Mesenchymal stem cell (in vitro differentiated cells and primary cell): ENCODE measurements at regions not wholly inside any gene's neighbourhood (a gene's known extent, or its start where the extent isn't known, plus 50 kb on each side); places are given as distances from the start of the nearest gene placed in this dataset.

Experiments
- DNase-seq: peaks from one replicate; pipeline ENCODE4 v3.0.0-alpha.2; 2013
- H2AFZ ChIP-seq: one replicate; pipeline ENCODE4 v1.6.1; 2013; ENCODE audit warnings: low read depth, mild to moderate bottlenecking, control low read depth, inconsistent platforms, low read length, moderate library complexity
- H2AK5ac ChIP-seq: 2 replicates; pipeline ENCODE4 v1.6.1; 2013; ENCODE audit warnings: low read length, moderate library complexity, mild to moderate bottlenecking, inconsistent platforms; ENCODE audit not compliant: severe bottlenecking
- H2BK120ac ChIP-seq: one replicate; pipeline ENCODE4 v1.6.1; 2013; ENCODE audit warnings: low read depth, mild to moderate bottlenecking, inconsistent platforms, low read length, moderate library complexity
- H2BK12ac ChIP-seq, 2 experiments: one replicate each; pipeline ENCODE4 v1.6.1; 2013; ENCODE audit warnings: inconsistent platforms in 2 of 2, low read length in 2 of 2, mild to moderate bottlenecking in 2 of 2, moderate library complexity in 2 of 2, control low read depth in 1 of 2
- H2BK15ac ChIP-seq: one replicate; pipeline ENCODE4 v1.6.1; 2013; ENCODE audit warnings: mild to moderate bottlenecking, low read depth, inconsistent platforms; ENCODE audit not compliant: poor library complexity, severe bottlenecking
- H2BK5ac ChIP-seq: 2 replicates; pipeline ENCODE4 v1.6.1; 2013; ENCODE audit warnings: low read depth, mild to moderate bottlenecking, low read length, control low read depth, inconsistent platforms; ENCODE audit not compliant: poor library complexity, severe bottlenecking
- H3K14ac ChIP-seq, 2 experiments: one replicate each; pipeline ENCODE4 v1.6.1; 2013; ENCODE audit warnings: inconsistent platforms in 2 of 2, low read length in 2 of 2, control low read depth in 1 of 2, mild to moderate bottlenecking in 1 of 2, moderate library complexity in 1 of 2
- H3K18ac ChIP-seq, 2 experiments: one replicate each; pipeline ENCODE4 v1.6.1; 2013; ENCODE audit warnings: inconsistent platforms in 2 of 2, low read length in 2 of 2, control low read depth in 1 of 2, low read depth in 1 of 2, mild to moderate bottlenecking in 1 of 2
- H3K23ac ChIP-seq, 2 experiments: one replicate each; pipeline ENCODE4 v1.6.1; 2013; ENCODE audit warnings: inconsistent platforms in 2 of 2, low read length in 2 of 2, mild to moderate bottlenecking in 2 of 2, moderate library complexity in 2 of 2, control low read depth in 1 of 2
- H3K27ac ChIP-seq: 2 replicates; pipeline ENCODE4 v1.5.1; 2013; ENCODE audit warnings: mild to moderate bottlenecking, moderate library complexity, low read length, control low read depth, inconsistent platforms; ENCODE audit not compliant: poor library complexity, severe bottlenecking
- H3K27me3 ChIP-seq, 2 experiments: 2 replicates each; pipeline versions ENCODE4 v1.6.1 to v1.7.0; 2013; ENCODE audit warnings: low read length in 2 of 2, mild to moderate bottlenecking in 2 of 2, moderate library complexity in 2 of 2, control low read depth in 1 of 2, inconsistent platforms in 1 of 2; ENCODE audit not compliant: control insufficient read depth in 1 of 2, insufficient read depth in 1 of 2
- H3K36me3 ChIP-seq, 2 experiments: 2 replicates each; pipeline versions ENCODE4 v1.6.1 to v1.7.0; 2013; ENCODE audit warnings: low read length in 2 of 2, control low read depth in 1 of 2, inconsistent platforms in 1 of 2, low read depth in 1 of 2, mild to moderate bottlenecking in 1 of 2; ENCODE audit not compliant: insufficient read depth in 2 of 2, control insufficient read depth in 1 of 2
- H3K4ac ChIP-seq, 2 experiments: one replicate each; pipeline ENCODE4 v1.6.1; 2013; ENCODE audit warnings: inconsistent platforms in 2 of 2, low read length in 2 of 2, mild to moderate bottlenecking in 2 of 2, moderate library complexity in 2 of 2, control low read depth in 1 of 2, low read depth in 1 of 2
- H3K4me1 ChIP-seq: 2 replicates; pipeline ENCODE4 v1.6.1; 2013; ENCODE audit warnings: low read depth, low read length, control low read depth; ENCODE audit not compliant: control insufficient read depth, insufficient read depth
- H3K4me2 ChIP-seq: 2 replicates; pipeline ENCODE4 v1.6.1; 2013; ENCODE audit warnings: low read length, mild to moderate bottlenecking, inconsistent platforms; ENCODE audit not compliant: poor library complexity, severe bottlenecking
- H3K4me3 ChIP-seq, 2 experiments: 2 replicates each; pipeline versions ENCODE4 v1.5.1 to v1.7.0; 2013; ENCODE audit warnings: low read length in 2 of 2, mild to moderate bottlenecking in 2 of 2, control low read depth in 1 of 2, low read depth in 1 of 2; ENCODE audit not compliant: insufficient read depth in 1 of 2
- H3K79me1 ChIP-seq: replicated peaks from 2 replicates; pipeline ENCODE4 v1.6.1; 2013; ENCODE audit warnings: mild to moderate bottlenecking, control low read depth, low read length, inconsistent platforms; ENCODE audit not compliant: poor library complexity, severe bottlenecking
- H3K9ac ChIP-seq: 2 replicates; pipeline ENCODE4 v1.7.0; 2013; ENCODE audit warnings: mild to moderate bottlenecking, low read length, moderate library complexity
- H3K9me3 ChIP-seq: 2 replicates; pipeline ENCODE4 v1.7.0; 2013; ENCODE audit warnings: mild to moderate bottlenecking, low read length; ENCODE audit not compliant: control insufficient read depth
- H4K8ac ChIP-seq: one replicate; pipeline ENCODE4 v1.6.1; 2013; ENCODE audit warnings: inconsistent platforms, mild to moderate bottlenecking, low read length, moderate library complexity
- H4K91ac ChIP-seq: one replicate; pipeline ENCODE4 v1.6.1; 2013; ENCODE audit warnings: mild to moderate bottlenecking, low read length, inconsistent platforms
- WGBS: methylation state at CpG from one replicate; pipeline ENCODE4 v1.1.7; 2013; ENCODE audit warnings: mixed read lengths; 5-methylcytosine and 5-hydroxymethylcytosine counted together

GRCh38 chr2:11919953-11920352 is 173.5 kb downstream of the LPIN1 start:
- no peak overlapping the region for H4K91ac ChIP-seq
- no peak overlapping the region for H3K4me3 ChIP-seq
- H3K4ac ChIP-seq, result no peak overlapping the region
- no peak overlapping the region for H3K14ac ChIP-seq
- H3K36me3 ChIP-seq, result no peaks in the 10 kb centered on the region
- H3K9me3 ChIP-seq, result no peaks in the 10 kb centered on the region
- H2AK5ac ChIP-seq, result no peak overlapping the region
- no peak overlapping the region for H3K27ac ChIP-seq
- no peak overlapping the region for H2BK12ac ChIP-seq
- H3K23ac ChIP-seq, result no peak overlapping the region
- no peak overlapping the region for H2BK5ac ChIP-seq
- no peaks in the 10 kb centered on the region for H3K4me1 ChIP-seq
- no peak overlapping the region for H2AFZ ChIP-seq
- no peak overlapping the region for H3K18ac ChIP-seq
- DNase-seq, result no peak
- no peak overlapping the region for H3K4me2 ChIP-seq
- no peaks in the 10 kb centered on the region for H3K79me1 ChIP-seq
- no peak overlapping the region for H2BK120ac ChIP-seq
- peaks cover 8 to 35% of the 10 kb centered on the region in 2 experiments for H3K27me3 ChIP-seq
- 92% methylated on average over 2 of the region's 2 CpGs for WGBS
- no peak overlapping the region for H2BK15ac ChIP-seq
- no peak overlapping the region for H3K9ac ChIP-seq
- H4K8ac ChIP-seq, result no peak overlapping the region

- H3K23ac ChIP-seq, result no peak overlapping the region
- H4K8ac ChIP-seq, result no peak overlapping the region
- peaks cover 8 to 40% of the 10 kb centered on the region in 2 experiments for H3K27me3 ChIP-seq
- no peak overlapping the region for H2AFZ ChIP-seq
- no peaks in the 10 kb centered on the region for H3K36me3 ChIP-seq
- no peak overlapping the region for H3K4me2 ChIP-seq
- H2AK5ac ChIP-seq, result no peak overlapping the region
- no peak overlapping the region for H3K14ac ChIP-seq
- H2BK5ac ChIP-seq, result no peak overlapping the region
- peak; percentile 8 for DNase-seq
- no peak overlapping the region for H2BK12ac ChIP-seq
- H3K4me3 ChIP-seq, result no peak overlapping the region
- no peak overlapping the region for H3K9ac ChIP-seq
- H3K18ac ChIP-seq, result no peak overlapping the region
- WGBS, result 56% methylated on average over 5 of the region's 6 CpGs
- no peaks in the 10 kb centered on the region for H3K79me1 ChIP-seq
- no peak overlapping the region for H2BK120ac ChIP-seq
- H3K4me1 ChIP-seq, result no peaks in the 10 kb centered on the region
- H3K27ac ChIP-seq, result no peak overlapping the region
- no peak overlapping the region for H4K91ac ChIP-seq
- no peaks in the 10 kb centered on the region for H3K9me3 ChIP-seq
- H3K4ac ChIP-seq, result no peak overlapping the region
- no peak overlapping the region for H2BK15ac ChIP-seq
Measured at GRCh38 chr2:11920993-11921583, 174.7 kb downstream of the LPIN1 start.

- DNase-seq, result no peak
- Histone ChIP-seq H2BK15ac (no peak overlapping the region), H3K14ac (no peak overlapping the region), H3K36me3 (no peaks in the 10 kb centered on the region), H3K4ac (peak overlapping the region in 1 of 2 experiments; percentile 10), H2AK5ac (no peak overlapping the region), H3K27me3 (peaks cover 8 to 42% of the 10 kb centered on the region in 2 experiments), H3K9me3 (no peaks in the 10 kb centered on the region), H4K91ac (no peak overlapping the region), H4K8ac (no peak overlapping the region), H2BK5ac (no peak overlapping the region), H3K79me1 (no peaks in the 10 kb centered on the region), H2AFZ (no peak overlapping the region), H3K9ac (no peak overlapping the region), H3K23ac (no peak overlapping the region), H3K18ac (peak overlapping the region in 1 of 2 experiments; percentile 16), H3K27ac (no peak overlapping the region), H3K4me1 (no peaks in the 10 kb centered on the region), H3K4me2 (no peak overlapping the region), H3K4me3 (no peak overlapping the region), H2BK12ac (no peak overlapping the region), H2BK120ac (no peak overlapping the region)
- 92% methylated on average over 4 of the region's 4 CpGs for WGBS
Measured at GRCh38 chr2:11922294-11922693, 175.9 kb downstream of the LPIN1 start.

- no peak overlapping the region for H3K27ac ChIP-seq
- H3K4ac ChIP-seq, result no peak overlapping the region
- H3K27me3 ChIP-seq, result peaks cover 8 to 52% of the 10 kb centered on the region in 2 experiments
- H3K23ac ChIP-seq, result no peak overlapping the region
- no peak overlapping the region for H3K9ac ChIP-seq
- H3K36me3 ChIP-seq, result no peaks in the 10 kb centered on the region
- DNase-seq, result no peak
- H3K4me1 ChIP-seq, result no peaks in the 10 kb centered on the region
- no peak overlapping the region for H2BK5ac ChIP-seq
- H4K8ac ChIP-seq, result no peak overlapping the region
- H2AFZ ChIP-seq, result no peak overlapping the region
- no peak overlapping the region for H3K4me2 ChIP-seq
- no peak overlapping the region for H3K4me3 ChIP-seq
- no peak overlapping the region for H3K18ac ChIP-seq
- H2BK12ac ChIP-seq, result no peak overlapping the region
- H3K79me1 ChIP-seq, result no peaks in the 10 kb centered on the region
- H4K91ac ChIP-seq, result no peak overlapping the region
- no peak overlapping the region for H2BK120ac ChIP-seq
- no peak overlapping the region for H2AK5ac ChIP-seq
- no peaks in the 10 kb centered on the region for H3K9me3 ChIP-seq
- 95% methylated on average over 2 of the region's 5 CpGs for WGBS
- no peak overlapping the region for H3K14ac ChIP-seq
- H2BK15ac ChIP-seq, result no peak overlapping the region
Measured at GRCh38 chr2:11923935-11924334, 177.5 kb downstream of the LPIN1 start.
